Pulmonary artery endothelial cell (primary cell): ENCODE measurements at regions not wholly inside any gene's neighbourhood (a gene's known extent, or its start where the extent isn't known, plus 50 kb on each side); places are given as distances from the start of the nearest gene placed in this dataset.

Experiments
- DNase-seq: peaks from one replicate; pipeline ENCODE4 v3.0.0-alpha.2; 2011; ENCODE audit warnings: low read depth, low spot score

DNA sequence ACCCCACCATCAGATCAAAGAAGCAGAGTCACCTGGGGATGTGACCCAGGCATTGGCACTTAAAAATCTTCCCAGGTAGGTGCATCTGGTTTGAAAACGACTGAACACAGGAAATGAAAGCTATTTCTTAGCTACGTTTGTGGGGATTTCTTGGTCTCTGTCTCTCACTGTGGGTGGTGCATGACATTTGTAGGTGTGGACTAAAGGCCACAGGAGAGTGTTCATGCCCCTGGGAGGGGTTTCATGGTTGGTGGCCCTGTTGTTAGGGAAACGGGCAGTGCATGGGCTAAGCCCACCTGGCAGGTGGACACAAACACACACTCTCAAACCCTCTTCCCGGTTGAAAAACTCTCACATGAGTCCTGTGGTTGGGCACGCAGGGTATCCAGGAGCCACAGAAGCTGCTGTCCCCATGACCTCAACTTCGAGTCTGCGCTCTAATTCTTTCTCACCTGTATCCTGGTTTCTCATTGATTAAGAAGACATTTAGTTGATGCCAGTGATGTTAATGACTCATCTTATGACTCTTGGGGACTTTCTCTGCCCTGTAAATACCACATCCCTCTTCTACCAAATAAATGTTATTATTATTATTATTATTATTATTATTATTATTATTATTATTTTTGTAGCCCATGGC is 119.4 kb downstream of the MRPS6 start:
- no peak for DNase-seq

DNA sequence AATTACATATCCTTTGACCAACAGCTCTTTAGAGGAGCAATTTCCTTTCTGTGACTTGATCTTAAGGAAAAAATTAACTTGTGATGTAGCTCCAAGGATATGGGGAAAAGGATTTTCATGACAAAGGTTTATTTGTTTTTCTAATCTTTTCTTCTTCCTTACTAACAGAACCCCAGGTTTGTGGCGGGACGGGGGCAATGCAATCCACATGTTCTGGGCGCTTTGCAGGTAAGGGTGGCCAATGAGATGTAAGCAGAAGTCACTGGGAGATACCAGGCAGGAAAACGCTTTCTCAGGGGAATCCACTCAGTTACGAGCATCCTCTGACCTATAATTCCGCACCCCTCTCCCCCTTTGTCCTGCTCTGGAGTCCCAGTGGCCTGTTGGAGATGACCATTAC is 122.0 kb downstream of the MRPS6 start:
- no peak for DNase-seq

DNA sequence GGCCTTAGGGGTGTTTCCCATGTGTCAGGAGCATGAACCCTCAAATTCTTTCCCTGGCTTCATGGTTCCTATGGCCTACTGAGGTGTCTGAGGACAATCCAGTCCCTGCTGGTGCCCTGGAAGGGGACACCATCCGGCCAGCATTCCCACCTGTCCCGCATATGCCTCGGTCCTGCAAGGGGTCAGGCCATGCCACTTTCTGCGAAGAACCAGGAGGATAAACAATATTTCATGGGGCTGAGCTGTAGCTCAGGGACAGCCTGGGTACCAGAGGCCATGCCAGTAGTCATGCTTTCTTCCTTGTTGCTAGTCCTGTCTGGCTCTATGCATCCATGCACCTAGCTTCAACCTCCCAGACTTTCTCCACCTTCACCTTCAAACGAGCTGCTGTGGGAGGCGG is 123.6 kb downstream of the MRPS6 start:
- DNase-seq = no peak

DNA sequence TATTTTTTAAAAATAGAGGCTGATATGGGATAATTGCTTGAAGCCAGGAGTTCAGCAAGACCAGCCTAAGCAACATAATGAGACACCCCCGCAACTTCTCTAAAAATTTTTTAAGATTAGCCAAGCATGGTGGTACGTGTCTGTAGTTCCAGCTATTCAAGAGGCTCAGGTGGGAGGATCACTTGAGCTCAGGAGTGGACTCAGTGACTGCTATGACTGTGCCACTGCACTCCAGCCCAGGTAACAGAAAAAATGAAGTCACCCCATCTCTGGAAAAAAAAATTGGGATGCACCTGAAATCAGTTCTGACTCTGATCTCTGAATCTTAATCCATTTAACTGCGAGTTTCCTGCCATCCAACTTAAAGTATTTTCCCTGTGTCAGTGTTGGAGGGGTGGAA is 124.2 kb downstream of the MRPS6 start:
- no peak for DNase-seq

DNA sequence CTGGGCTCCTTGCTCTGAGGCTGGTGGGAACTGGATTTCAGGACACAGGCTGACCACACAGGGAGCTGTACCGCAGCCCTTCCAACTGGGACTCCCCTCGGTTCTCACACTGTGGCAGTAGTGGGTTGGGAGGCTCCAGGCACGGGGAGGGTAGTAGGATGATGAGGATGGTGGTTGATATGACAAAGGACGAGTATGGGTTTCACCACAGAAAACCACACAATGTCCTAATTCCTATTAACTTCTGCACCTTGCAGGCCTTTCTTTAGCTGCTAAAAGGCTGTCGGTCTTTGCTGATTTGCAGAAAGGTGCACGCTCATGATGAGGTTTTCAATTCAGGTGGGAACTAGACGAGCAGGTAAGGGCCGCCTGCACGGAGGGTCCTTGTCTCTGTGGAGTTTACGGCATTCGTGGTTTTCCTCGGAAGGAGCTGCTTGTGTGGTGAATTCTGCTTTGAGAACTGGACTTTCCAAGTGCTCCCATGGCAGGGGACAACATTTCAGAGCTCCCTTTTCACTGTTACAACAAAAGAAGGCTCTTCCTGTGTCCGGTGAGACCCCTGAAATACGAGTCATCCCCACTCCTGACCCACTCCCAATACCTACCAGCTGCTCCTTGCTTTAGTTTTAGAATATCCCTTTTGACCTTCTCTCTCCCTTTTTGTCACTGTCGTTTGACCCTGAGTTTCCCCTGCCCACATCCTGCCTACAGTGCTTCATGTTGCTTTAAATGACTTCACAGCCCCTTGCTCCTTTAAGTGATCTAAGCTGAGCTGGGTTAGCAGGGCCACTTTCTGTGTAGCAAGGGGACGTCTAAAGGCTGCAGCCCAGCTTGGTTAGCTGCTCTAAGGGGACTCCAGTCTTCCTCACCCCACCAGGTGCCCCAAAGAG is 125.1 kb downstream of the MRPS6 start:
- DNase-seq = no peak

DNA sequence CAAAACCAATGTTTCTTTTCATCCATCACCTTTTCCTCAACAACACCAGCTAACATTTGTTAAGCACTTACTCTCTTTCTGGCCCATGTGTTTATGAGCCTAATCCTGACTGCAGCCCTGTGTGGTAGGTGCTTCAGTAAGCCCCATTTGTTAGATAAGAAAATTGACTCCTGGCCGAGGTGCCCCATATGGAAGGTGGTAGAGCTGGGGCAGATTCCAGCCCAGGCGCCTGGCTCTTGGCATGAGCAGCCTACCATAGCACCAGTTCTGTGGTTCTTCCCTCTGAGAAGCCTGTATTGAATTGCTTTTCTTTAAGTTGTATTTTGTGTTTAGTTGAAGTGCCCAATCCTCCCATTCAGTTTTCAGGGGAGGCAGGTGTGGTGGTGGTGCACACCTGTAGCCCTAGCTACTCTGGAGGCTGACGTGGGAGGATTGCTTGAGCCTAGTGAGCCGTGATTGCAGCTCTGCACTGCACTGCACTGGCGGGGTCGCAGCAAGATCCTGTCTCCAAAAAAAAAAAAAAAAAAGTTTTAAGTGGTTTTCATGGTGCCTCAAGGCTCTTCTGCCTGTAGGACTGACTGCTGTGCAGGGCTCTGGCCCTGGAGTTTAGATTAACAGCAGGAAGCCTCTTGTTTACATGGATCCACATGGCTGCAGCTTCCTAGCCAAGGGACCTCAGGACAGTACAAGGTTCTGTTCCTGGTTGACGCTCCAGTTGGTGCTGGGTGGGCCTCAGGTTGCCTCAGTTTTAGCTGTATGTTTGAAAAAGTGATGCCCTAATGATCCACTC is 125.9 kb downstream of the MRPS6 start:
- DNase-seq = no peak

DNA sequence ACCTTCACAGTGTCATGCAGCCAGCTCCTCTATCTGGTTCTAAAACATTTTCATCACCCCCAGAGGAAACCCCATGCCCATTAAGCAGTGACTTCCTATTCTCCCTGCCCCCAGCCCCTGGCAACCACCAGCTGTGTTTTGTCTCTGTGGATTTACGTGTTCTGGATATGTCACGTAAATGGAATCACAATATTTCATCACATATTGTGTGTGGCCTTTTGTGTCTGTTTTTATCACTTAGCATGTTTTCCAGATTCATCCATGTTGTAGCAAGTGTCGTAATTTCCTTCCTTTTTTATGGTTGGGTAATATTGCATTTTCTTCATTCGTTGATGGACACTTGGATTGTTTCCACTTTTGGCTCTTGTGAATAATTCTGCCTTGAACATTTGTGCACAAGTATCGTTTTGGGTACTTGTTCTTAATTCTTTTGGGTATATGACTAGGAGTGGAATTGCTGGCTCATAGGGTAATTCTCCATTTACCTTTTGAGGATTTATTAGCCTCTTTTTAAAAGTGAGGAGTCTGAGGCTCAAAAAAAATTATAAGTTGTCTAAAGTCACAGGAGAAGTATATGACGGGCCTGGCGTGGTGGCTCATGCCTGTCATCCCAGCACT is 127.0 kb downstream of the MRPS6 start:
- no peak for DNase-seq

DNA sequence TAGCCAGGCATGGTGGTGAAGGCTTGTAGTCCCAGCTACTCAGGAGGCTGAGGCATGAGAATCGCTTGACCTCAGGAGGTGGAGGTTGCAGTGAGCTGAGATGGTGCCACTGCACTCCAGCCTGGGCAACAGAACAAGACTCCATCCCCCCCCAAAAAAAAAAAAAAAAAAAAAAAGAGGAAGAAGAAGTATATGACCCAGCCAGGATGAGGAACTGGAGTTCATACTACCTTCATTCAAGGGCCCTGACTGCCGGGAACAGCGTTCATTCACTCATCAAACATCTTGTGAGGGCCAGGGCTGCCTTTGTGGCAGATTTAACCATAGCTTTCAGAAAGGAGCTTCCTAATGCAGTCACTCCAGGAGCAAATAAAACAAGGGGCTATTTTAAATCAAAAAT is 127.6 kb downstream of the MRPS6 start:
- DNase-seq = no peak

DNA sequence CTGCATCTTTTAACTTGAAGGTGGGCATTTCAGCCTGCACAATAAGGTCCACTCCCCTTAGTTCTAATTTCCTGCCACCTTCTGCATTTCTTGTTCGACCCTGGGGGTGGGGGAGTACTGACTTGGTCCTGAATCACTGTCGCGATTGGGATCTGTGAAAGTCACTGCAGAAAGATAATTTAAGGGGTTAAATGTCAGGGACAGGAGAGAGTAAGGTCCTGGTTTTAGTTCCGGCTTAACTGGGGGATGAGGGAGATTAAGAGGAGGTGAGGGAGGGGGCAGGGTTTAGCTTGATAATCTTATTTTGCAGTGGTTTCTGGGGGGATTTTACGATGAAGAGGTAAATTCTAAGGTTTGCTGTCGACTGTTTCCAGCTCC is 128.1 kb downstream of the MRPS6 start:
- DNase-seq = no peak

DNA sequence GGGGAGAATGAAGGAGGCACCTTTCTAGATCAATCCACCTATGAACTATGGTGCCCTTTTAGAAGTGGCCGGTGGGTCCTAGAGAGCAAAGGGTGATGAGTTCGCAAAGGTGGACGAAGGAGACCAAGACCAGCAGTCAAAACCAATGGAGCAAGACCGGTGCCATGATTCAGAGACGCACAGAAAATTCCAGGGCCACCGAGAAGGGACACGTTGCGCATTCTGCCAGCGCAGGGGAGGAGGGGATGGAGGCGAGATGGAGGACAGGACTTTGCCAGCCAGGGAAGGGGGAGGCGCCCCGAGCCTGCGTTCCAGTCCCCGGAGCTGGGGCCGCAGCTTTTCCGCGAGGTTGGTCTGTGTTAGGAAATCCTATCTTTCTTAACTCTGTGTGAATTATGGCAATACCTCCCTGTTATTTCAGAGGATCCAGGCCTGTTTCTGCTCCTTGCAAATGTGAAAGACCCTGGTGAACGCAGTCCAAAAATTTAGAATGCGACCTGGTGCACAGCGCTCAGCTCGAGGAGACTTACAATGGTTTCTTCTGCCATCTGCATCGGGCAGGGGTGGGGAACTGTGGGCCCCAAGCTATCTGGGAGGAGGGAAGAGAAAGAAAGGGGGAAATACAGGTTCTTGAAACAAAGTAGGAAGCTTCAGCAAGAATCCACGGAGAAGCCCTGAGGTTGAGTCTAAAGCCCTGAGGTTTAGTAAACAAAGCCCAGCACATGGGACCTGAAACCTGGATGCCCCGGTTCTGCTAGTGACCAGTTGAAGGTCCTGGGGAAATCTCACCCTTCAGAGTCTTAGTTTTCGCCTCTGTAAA is 129.4 kb downstream of the MRPS6 start:
- no peak for DNase-seq

DNA sequence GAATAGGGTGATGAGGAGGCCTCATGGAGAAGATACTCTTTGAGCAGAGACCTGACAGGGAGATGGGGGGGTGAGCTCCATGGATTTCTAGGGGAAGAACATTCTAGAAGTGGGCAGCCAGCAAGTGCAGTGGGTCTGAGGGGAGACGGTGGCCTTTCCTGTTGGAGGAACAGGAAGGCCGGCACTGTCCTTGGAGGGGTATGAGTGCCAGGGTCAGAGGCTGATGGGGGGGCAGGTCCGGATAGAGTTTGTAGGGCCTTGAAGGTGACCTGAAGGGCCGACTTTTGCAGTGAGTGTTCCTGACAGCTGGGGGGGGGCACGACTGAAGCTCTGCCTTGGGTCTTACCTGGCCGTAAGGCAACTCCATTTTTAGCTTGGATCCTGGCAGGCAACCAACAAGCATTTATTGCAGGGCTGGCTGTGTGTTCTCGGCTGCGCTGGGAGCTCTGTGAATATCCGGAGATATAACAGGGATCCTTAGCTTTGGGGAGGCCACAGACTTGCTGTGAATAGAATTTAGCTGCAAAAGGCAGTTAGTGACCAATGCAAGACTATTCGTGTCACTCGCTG is 130.6 kb downstream of the MRPS6 start:
- DNase-seq = no peak

DNA sequence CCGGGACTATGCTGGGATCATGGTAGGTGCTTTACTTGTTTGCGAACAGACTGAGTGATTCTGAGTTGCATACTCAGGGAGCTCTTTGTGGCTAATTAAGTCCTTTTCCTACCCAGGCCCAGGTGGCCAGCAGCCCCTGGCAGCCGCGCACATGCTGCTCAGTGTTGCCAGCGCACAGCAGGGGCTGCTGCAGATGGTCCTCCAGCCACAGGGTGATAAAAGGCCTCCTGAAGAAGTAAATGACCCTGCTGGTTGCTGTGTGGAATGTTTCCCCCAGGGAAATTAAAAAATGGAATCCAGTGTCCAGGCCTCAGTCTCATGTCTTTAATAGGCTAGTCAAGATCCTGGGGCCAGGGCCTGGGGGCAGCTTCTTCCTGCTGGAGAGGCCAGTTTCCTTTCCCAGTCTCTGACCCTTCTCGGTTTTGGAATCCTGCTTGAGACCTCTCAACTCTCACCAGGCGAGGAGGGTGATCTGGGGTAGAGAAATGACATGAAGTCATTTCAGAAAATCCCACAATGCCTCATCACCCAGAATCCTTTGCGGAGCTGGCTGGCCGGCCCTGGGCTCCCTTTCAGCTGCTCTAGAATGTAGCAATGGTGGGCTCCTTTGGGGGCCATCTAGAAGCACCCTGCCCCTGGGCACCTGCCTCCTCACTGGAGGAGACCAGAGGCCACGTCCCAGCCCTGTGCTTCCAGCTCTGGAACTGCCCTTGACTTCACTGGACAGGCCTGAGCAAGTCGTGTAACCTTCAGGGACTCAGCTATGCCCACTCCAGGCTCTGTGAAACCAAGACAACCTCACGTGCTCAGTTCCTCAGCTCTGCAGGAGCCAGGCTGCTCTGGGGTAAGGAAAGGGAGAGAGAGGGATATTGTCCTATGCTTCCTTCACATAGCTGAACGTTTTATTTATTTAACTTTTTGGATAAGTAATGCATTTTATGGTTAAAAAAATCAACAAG is 131.4 kb downstream of the MRPS6 start:
- DNase-seq = no peak

DNA sequence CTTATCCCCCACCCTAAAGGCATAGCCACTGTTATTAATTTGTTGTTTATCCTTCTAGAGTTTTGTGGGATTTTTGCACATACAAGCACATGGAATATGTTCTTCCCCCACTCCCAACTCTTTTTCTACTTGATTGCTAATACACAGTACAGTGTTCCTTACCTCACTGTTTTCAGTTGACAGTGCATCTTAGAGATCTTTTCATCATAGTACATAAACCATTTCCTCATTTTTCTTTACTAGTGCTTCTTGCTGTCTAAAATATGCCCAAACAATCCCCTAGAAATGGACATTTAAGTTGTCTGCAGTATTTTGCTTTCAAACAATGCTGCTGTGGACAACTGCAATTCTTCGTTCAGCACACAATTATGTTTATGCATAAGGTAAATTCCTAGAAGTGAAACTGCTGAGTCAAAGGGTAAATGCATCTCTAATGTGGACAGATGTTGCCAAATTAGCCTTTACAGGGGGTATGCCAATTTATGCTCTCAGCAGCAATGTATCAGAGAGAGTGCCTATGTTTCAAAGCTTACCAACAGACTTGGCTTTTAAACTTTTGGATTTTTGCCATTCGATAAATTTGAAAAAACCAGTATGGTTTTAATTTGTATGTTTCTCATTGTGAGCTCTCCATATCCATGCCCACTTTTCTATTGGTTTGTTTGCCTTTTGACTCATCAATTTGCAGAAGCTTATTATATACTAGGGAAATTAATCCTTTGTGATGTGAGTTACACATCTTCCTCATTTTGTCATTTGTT is 132.6 kb downstream of the MRPS6 start:
- DNase-seq = no peak

DNA sequence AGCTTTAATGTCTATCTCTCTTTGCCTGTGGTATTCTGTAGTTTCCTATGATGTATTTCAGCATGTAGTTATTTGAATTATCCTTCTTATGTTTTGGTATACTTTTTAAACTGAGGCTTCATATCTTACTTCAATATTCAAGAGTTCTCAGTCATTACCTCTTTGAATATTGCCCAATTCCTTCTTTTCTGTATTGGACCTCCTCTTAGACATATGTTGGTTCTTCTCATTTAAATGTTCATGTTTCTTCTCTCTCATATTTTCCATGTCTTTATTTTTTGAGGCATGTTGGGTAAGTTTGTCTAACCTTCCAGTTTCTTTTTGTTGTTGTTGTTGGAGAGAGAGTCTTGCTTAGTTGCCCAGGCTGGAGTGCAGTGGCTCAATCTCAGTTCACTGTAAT is 140.6 kb downstream of the MRPS6 start:
- no peak for DNase-seq

DNA sequence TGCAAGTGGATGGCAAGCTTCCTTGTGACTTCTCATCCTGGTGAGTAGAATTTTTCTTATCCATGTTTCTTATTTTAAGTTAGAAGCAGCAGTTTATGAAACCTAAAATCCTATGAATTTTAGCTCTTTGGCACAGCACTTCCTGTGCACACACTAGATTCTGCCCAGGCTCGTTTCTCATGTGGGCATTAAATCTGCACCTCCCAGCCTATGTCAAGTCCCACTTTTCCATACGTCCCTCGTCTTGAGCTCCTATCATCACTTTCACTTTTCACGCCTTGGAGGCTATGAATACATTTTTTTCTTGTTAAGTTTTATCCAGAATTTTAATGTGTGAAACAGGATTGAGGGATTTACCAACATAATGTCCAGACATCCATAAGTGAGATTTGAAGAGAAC is 142.1 kb downstream of the MRPS6 start:
- DNase-seq = no peak

DNA sequence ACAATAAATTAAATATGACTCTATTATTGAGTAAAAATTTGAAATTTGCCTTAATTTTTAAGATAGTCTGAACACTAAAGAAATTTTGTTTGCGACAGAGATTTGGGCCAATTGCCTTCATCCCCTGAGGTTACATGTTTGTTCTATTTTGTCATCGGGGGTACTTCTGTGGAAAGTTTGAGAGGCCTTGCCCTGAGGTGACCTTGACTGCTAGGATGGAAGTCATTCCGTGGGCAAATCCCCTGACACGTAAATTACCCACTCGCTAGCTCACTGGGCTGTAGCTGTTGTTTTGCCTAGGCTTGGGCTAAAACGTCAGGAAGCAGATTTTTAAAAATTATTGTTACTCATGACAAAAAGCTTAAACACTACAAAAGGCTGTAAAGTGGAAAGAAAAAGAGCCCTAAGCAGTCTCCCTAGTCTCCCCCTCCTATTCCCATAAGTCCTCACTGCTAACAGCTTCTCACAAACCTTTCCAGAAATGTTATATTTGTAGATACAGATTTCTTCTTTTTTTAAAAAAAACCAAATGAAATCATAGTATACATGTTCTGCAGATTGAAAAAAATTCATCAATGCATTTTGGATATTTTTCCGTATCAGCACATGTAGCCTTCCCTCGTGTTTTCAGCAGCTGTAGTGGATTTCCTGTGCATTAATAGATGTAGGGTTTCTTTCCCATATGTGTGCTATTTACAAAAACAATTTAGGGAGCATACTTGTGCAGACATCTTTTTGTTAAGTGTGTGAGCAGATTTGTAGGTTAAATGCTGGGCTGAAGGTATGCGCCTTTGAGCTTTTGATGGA is 142.7 kb downstream of the MRPS6 start:
- no peak for DNase-seq

DNA sequence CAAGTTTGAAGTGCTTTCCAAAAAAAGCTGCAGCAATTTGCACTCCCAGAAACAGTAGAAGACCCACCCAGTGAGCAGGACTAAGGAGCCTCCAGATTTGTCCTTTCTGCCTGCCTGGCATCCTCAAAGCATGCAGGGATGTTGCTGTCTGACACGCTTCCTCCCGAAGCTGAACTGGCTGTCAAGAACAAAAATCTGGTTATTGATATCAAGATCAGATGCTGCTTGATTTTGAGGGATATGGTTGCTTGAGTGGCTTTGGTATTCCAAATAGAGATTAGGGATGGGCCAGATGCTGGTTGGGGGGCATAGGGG is 143.3 kb downstream of the MRPS6 start:
- no peak for DNase-seq

DNA sequence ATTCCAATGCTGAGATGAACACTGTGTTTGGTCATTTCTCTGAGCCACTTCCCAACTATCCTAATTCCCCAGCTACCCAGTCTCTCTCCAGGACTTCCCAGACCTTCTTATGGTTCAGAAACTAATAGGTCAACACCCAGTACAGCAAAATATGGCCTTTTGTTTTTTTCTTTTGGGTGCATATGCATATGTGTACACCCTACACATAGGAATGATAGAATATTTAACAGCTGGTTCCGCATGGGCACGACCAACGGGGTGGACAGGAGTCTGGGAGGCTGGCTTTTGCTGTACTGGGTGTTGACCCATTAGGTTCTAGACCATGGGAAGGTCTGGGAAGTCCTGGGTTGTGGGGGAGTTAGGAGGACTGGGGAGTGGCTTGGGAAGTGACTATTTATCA is 143.9 kb downstream of the MRPS6 start:
- DNase-seq = no peak
